GM12892 (cell line): ENCODE measurements at regions not wholly inside any gene's neighbourhood (a gene's known extent, or its start where the extent isn't known, plus 50 kb on each side); places are given as distances from the start of the nearest gene placed in this dataset.
"Not testable (repeated sequence)": the region's sequence is repeated elsewhere in the genome, so short reads cannot be mapped to it uniquely, and the experiment has no call there.

Experiments used
- DNase-seq: peaks from one replicate; pipeline ENCODE4 v3.0.0; 2011; ENCODE audit not compliant: insufficient read length
- FAIRE-seq: peaks from 2 replicates; lab custom pipeline; 2011; peaks lifted over from hg19 to GRCh38; lab: Jason Lieb, UNC
- POLR2A ChIP-seq: IDR thresholded peaks from 2 replicates; pipeline ENCODE4 v1.6.1; 2011; ENCODE audit warnings: low read depth, low read length, control low read depth
- POLR2AphosphoS5 ChIP-seq: IDR thresholded peaks from 2 replicates; pipeline ENCODE4 v1.6.1; 2011; ENCODE audit warnings: low read depth, low read length, control low read depth
- TAF1 ChIP-seq: IDR thresholded peaks from 2 replicates; pipeline ENCODE4 v1.6.1; 2011; ENCODE audit warnings: low read depth, mild to moderate bottlenecking, control low read depth, low read length, borderline replicate concordance

DNA sequence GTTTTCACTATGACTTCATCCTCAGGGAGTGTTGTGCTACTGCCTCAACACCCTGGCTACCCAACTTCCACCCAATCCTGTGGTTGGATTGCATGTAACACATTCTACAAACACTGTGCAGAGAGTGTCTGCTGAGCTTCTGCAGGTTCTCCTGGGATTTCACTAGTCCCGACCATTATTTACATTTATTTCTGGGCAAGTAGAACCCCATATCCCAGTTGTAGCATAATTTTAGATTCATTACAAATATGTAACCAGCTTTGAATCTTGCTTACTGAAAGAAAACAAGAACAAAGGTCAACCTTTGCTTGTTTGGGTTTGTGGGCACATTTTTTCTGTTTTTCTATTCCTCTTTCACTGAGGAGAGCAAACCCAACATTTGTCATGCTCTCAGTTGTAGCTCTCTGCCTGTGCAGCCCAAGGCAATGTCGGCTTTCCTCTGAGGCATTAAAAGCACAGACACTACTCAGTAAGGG is 2036.1 kb upstream of the LRRTM1 start:
- no peak for DNase-seq
- no peak for TF ChIP-seq POLR2AphosphoS5
- no peak for TF ChIP-seq TAF1
- no peak for TF ChIP-seq POLR2A
- no peak for FAIRE-seq

GRCh38 chr2:82339805-82340204 is 2035.3 kb upstream of the LRRTM1 start:
- DNase-seq: no peak
- FAIRE-seq: no peak
- no peak for TF ChIP-seq POLR2AphosphoS5

DNA sequence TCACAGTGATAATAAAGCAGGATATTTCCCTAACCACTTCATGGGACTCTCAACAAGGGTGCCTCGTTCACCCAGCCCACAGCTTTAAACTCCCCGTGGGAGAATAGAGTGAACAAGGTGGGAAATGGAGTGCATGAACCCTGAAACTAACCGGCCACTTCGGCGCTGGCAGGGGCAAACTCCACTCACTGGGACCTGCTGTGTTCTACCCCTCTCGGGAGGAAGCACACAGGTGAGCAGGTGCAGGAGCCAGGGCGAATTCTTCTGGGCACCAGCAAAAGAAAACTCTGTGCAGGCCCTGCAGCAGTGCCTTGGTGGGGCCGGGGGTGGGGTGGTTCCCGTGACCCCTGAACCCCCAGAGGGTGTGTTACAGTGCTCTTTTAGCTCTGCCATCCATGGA is 2029.1 kb upstream of the LRRTM1 start:
- FAIRE-seq: no peak
- DNase-seq: no peak
- TF ChIP-seq POLR2AphosphoS5 (no peak), POLR2A (no peak), TAF1 (no peak)

- no peak for FAIRE-seq
- TF ChIP-seq TAF1: no peak
- no peak for TF ChIP-seq POLR2A
- TF ChIP-seq POLR2AphosphoS5: no peak
- DNase-seq: no peak
Measured at GRCh38 chr2:82330155-82330554, 2025.6 kb upstream of the LRRTM1 start.

GRCh38 chr2:82326180-82326767 is 2021.7 kb upstream of the LRRTM1 start:
- FAIRE-seq, DNase-seq: not testable (repeated sequence)

DNA sequence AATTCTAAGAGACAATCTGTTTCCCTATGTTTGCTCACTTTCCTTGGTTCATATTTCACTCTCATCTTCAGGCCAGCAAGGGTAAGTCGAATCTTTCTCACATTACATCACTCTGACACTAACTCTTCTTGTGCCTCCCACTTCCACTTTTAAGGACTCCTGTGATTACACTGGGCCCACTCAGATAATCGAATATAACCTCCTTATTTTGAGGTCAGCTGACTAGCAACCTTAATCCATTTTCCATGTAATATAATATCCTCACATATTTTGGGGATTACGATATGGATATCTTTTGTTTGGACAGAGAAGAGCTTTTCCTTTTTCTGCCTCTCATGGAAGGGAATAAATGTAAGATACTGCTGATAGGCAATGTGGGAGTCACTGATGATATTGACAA is 2015.7 kb upstream of the LRRTM1 start:
- no peak for TF ChIP-seq POLR2AphosphoS5
- TF ChIP-seq POLR2A: no peak
- TF ChIP-seq TAF1: no peak
- no peak for FAIRE-seq
- DNase-seq: no peak

GRCh38 chr2:82317012-82317411 is 2012.5 kb upstream of the LRRTM1 start:
- TF ChIP-seq POLR2AphosphoS5 (no peak), POLR2A (no peak), TAF1 (no peak)
- no peak for DNase-seq
- no peak for FAIRE-seq

DNA sequence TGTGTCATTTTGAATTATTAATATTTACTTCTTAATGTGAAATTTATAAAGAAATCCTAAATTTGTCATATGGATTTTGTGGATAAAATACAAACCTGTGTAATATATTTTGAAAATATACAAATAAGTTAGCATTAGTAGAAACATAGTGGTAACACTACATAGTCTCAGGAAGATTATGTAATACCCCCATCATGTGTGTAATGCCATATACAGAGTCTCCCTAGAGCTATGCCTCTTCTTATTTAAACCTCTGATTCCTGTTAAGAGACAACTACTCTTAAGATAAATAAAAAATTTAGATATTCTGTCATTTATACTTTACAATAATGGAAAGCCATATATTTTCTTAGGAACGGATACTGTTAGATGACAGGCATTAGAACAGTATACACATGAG is 2012.0 kb upstream of the LRRTM1 start:
- no peak for TF ChIP-seq TAF1
- TF ChIP-seq POLR2A: no peak
- TF ChIP-seq POLR2AphosphoS5: no peak
- FAIRE-seq: no peak
- no peak for DNase-seq

- DNase-seq: no peak
- TF ChIP-seq TAF1 (no peak), POLR2AphosphoS5 (no peak), POLR2A (no peak)
- FAIRE-seq: no peak
Measured at GRCh38 chr2:82314836-82315472, 2010.4 kb upstream of the LRRTM1 start.

DNA sequence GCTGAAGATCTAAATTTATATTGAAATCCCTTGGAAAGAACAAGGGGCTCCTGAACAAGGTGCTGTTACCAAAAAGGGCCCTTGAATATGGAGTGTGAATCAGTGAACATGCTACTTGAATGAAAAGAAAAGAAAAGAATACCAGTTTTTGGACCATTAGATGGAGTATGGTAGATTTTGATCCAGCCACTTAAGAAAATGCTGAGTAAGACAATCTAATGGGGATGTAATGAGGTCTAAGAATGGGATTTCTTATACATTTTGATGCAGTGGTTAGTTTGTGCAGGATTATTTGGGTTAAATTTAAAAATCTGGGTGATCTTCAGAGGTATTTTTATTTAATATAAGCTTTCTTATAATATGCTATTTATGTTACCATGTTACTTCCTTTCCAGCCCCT is 2003.0 kb upstream of the LRRTM1 start:
- FAIRE-seq: no peak
- DNase-seq: no peak
- no peak for TF ChIP-seq POLR2A
- no peak for TF ChIP-seq POLR2AphosphoS5
- TF ChIP-seq TAF1: no peak

GRCh38 chr2:82301506-82301905 is 1997.0 kb upstream of the LRRTM1 start:
- no peak for FAIRE-seq
- DNase-seq: no peak
- TF ChIP-seq TAF1: no peak
- TF ChIP-seq POLR2AphosphoS5: no peak
- no peak for TF ChIP-seq POLR2A

DNA sequence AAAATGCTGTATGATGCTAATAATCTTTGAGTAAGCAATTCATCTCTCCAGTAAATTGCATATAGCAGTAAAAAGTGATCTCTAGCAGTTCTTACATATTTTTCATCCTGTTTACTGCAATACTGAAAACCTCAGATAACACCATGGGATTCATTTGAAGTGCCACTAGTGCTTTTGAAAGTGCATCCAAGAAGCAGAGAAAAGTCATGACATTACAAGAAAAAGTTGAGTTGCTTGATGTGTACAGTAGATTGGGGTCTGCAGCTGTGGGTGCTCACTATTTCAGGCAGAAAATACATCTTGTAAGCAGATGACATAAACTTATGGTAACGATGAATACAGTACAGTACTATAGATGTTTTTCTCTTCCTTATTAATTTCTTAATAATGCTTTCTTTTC is 1984.9 kb upstream of the LRRTM1 start:
- no peak for FAIRE-seq
- TF ChIP-seq POLR2A (no peak), POLR2AphosphoS5 (no peak), TAF1 (no peak)

DNA sequence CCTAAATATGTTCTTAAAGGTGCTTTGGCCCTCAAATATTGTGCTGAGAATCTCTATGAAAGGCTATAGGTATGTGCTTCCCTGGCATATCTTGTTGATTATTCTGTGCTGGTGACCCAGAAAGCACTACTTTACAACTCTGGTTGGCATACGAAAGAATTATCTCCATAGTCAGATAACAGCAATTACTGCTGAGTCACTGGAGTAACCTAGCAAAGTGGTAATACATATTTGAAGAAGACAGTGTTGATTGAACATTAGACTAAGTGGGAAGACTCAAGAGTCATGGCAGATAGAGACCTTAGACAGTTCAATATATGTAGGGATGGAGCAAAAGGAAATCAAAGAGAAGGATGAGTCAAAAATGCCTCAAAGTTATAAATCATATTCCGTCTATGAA is 1978.5 kb upstream of the LRRTM1 start:
- no peak for FAIRE-seq
- DNase-seq: no peak
- no peak for TF ChIP-seq POLR2A
- no peak for TF ChIP-seq TAF1

More for the DNA sequence above, 1984.9 kb upstream of the LRRTM1 start:
- DNase-seq: no peak
